Sigmoid colon (tissue), 6 donors: ENCODE measurements at regions not wholly inside any gene's neighbourhood (a gene's known extent, or its start where the extent isn't known, plus 50 kb on each side); places are given as distances from the start of the nearest gene placed in this dataset.

Experiments
- DNase-seq: peaks from one replicate; pipeline ENCODE4 v3.0.0-alpha.2; 2019
- H3K27ac ChIP-seq, 4 donors: fragments of 200-600 bp; sonication (generic); one replicate each; pipeline ENCODE4 v1.5.1; 2016 to 2019; ENCODE audit warnings: mild to moderate bottlenecking in 1 of 4
- H3K27me3 ChIP-seq, 3 donors: fragments of 200-600 bp; sonication (generic); one replicate each; pipeline ENCODE4 v1.5.1; 2019; ENCODE audit warnings: mild to moderate bottlenecking in 1 of 3
- H3K36me3 ChIP-seq, 4 donors: fragments of 200-600 bp; sonication (generic); one replicate each; pipeline ENCODE4 v1.5.1; 2016 to 2019
- H3K4me1 ChIP-seq, 4 donors: fragments of 200-600 bp; sonication (generic); one replicate each; pipeline ENCODE4 v1.5.1; 2017 to 2019
- H3K4me3 ChIP-seq, 4 donors: fragments of 200-600 bp; sonication (generic); one replicate each; pipeline ENCODE4 v1.5.1; 2017 to 2019; ENCODE audit warnings: mild to moderate bottlenecking in 2 of 4, moderate library complexity in 1 of 4
- H3K9me3 ChIP-seq, 4 donors: fragments of 200-600 bp in 3 of 4; sonication (generic) in 3 of 4; one replicate each; pipeline versions ENCODE4 v1.5.1 to v1.6.1; 2013 to 2019
- EP300 ChIP-seq, 4 donors: sonication (generic); formaldehyde crosslinking; IDR thresholded peaks; one replicate each; pipeline ENCODE4 v1.6.1; 2017; ENCODE audit warnings: antibody characterized with exemption in 4 of 4
- POLR2A ChIP-seq, 2 donors: fragments of 450-650 bp; IDR thresholded peaks; one replicate each; pipeline ENCODE4 v1.6.1; 2016; ENCODE audit warnings: antibody characterized with exemption in 2 of 2, mild to moderate bottlenecking in 2 of 2, moderate library complexity in 2 of 2
- POLR2AphosphoS5 ChIP-seq, 4 donors: sonication (generic); formaldehyde crosslinking; IDR thresholded peaks; one replicate each; pipeline ENCODE4 v1.6.1; 2017; ENCODE audit warnings: antibody characterized with exemption in 4 of 4
- WGBS, 2 donors: extraction: QIAGEN DNeasy Blood & Tissue Kit; methylation state at CpG; one replicate each; pipeline ENCODE4 v1.1.7; 2013; 5-methylcytosine and 5-hydroxymethylcytosine counted together
- intact Hi-C: fragments of 100-400 bp; cut with DNase I; formaldehyde crosslinking; loops from one replicate; pipeline ENCODE4 v1.15.1; 2023
- TF ChIP-seq, protein P1 (sequence below), 4 experiments: fragments of 450-650 bp in 3 of 4; fragments of 200-600 bp in 1 of 4; IDR thresholded peaks; one replicate each; pipeline ENCODE4 v1.5.1; 2016 to 2019; ENCODE audit warnings: antibody characterized with exemption in 4 of 4, mild to moderate bottlenecking in 3 of 4, moderate library complexity in 2 of 4
- donor health status: healthy with polysubstance abuse.
- donor health status: healthy.

DNA sequence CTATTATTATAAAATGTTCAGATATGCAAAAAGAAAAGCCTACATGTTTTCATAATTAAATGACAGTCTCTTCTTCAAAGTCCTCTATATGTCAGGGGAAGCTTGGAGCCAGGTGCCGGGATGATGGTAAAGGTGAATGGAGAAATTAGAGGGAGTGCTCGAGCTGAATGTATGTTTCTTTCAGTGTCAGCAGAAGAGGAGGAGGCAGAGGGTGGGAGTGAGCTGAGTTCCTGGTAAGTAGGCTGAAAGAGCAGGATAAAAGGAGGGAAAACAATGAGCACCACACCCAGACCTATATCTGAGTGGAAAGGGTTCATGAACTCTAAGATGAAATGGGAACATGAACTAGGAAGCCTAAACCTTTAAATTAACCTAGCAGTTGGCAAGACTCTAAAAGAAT, 307.6 kb upstream of the NBEA start:
- H3K4me1 ChIP-seq = no peaks in the 10 kb centered on the region
- TF ChIP-seq, protein P1, sequence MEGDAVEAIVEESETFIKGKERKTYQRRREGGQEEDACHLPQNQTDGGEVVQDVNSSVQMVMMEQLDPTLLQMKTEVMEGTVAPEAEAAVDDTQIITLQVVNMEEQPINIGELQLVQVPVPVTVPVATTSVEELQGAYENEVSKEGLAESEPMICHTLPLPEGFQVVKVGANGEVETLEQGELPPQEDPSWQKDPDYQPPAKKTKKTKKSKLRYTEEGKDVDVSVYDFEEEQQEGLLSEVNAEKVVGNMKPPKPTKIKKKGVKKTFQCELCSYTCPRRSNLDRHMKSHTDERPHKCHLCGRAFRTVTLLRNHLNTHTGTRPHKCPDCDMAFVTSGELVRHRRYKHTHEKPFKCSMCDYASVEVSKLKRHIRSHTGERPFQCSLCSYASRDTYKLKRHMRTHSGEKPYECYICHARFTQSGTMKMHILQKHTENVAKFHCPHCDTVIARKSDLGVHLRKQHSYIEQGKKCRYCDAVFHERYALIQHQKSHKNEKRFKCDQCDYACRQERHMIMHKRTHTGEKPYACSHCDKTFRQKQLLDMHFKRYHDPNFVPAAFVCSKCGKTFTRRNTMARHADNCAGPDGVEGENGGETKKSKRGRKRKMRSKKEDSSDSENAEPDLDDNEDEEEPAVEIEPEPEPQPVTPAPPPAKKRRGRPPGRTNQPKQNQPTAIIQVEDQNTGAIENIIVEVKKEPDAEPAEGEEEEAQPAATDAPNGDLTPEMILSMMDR (IDR thresholded peaks at IDR 0.05) = no peak
- no peak for TF ChIP-seq EP300 (IDR thresholded peaks at IDR 0.05)
- no peak for TF ChIP-seq POLR2A (IDR thresholded peaks at IDR 0.05)
- no peak for TF ChIP-seq POLR2AphosphoS5 (IDR thresholded peaks at IDR 0.05)
- H3K27ac ChIP-seq = no peak overlapping the region
- DNase-seq = no peak
- no peak overlapping the region for H3K4me3 ChIP-seq
- WGBS, 2 donors = 60 to 64% methylated on average over 2 of the region's 2 CpGs
- H3K36me3 ChIP-seq = no peaks in the 10 kb centered on the region
- H3K9me3 ChIP-seq = no peaks in the 10 kb centered on the region
- H3K27me3 ChIP-seq = no peaks in the 10 kb centered on the region
- intact Hi-C loops = no loop called here

- H3K27me3 ChIP-seq = no peaks in the 10 kb centered on the region
- H3K9me3 ChIP-seq = no peaks in the 10 kb centered on the region
- no peak for DNase-seq
- H3K27ac ChIP-seq = no peak overlapping the region
- H3K4me1 ChIP-seq = no peaks in the 10 kb centered on the region
- 89 to 90% methylated on average over 1 of the region's 1 CpG for WGBS, 2 donors
- no peak overlapping the region for H3K4me3 ChIP-seq
- TF ChIP-seq EP300 (IDR thresholded peaks at IDR 0.05) (no peak), POLR2AphosphoS5 (IDR thresholded peaks at IDR 0.05) (no peak), POLR2A (IDR thresholded peaks at IDR 0.05) (no peak)
- TF ChIP-seq, protein P1 (IDR thresholded peaks at IDR 0.05) = no peak
- H3K36me3 ChIP-seq = no peaks in the 10 kb centered on the region
- intact Hi-C loops = no loop called here
These were observed 304.9 kb upstream of the NBEA start for GRCh38 chr13:34637138-34637537.

DNA sequence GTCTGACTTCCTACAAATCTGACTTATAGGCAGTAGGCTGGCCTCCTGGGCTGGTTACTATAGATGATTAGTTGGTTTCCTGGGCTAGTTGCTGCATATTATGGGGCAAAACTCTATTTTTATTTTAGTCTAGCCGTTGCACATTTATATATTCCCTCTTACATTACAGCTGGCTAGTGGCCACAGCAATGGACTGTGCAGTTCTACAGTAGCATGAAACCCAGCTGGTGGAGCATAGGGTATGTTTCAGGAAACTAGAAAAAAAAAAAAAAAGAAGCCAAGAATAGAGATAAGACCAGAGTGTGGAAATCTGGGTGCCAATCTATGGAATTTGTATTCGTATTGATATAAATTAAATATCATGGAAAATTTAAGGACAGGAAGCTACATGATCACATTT, 304.4 kb upstream of the NBEA start:
- Histone ChIP-seq H3K27me3 (no peaks in the 10 kb centered on the region), H3K27ac (no peak overlapping the region), H3K4me1 (no peaks in the 10 kb centered on the region), H3K9me3 (no peaks in the 10 kb centered on the region), H3K4me3 (no peak overlapping the region), H3K36me3 (no peaks in the 10 kb centered on the region)
- DNase-seq = no peak
- no peak for TF ChIP-seq POLR2AphosphoS5 (IDR thresholded peaks at IDR 0.05)
- WGBS, 2 donors = 87 to 92% methylated on average over 2 of the region's 2 CpGs
- intact Hi-C loops = no loop called here

DNA sequence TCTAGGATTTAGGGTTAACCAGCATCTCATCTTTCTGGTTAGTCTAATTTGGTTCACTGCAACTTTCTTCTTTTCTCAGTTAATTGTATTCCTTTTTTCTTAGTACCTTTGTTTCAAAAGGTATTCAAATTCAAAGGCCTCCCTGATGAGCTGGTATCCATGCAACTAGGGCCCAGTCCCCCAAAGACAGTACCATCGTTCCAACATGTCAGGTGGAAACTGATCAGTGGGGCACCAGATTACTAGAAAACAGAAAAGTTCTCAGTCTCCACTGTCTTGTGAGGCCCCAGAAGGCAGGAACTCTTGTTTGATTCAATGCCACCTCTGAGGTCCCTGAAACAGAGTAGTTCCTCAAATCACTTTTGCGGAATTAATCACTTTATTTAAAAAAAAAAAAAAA, 303.2 kb upstream of the NBEA start:
- WGBS, 2 donors = 88 to 94% methylated on average over 2 of the region's 2 CpGs
- Histone ChIP-seq H3K4me1 (no peaks in the 10 kb centered on the region), H3K4me3 (no peak overlapping the region), H3K9me3 (no peaks in the 10 kb centered on the region), H3K36me3 (no peaks in the 10 kb centered on the region), H3K27me3 (no peaks in the 10 kb centered on the region), H3K27ac (no peak overlapping the region)
- TF ChIP-seq POLR2AphosphoS5 (IDR thresholded peaks at IDR 0.05) = no peak
- TF ChIP-seq, protein P1 (IDR thresholded peaks at IDR 0.05) = no peak
- no peak for TF ChIP-seq EP300 (IDR thresholded peaks at IDR 0.05)
- TF ChIP-seq POLR2A (IDR thresholded peaks at IDR 0.05) = no peak
- intact Hi-C loops = no loop called here
- no peak for DNase-seq

DNA sequence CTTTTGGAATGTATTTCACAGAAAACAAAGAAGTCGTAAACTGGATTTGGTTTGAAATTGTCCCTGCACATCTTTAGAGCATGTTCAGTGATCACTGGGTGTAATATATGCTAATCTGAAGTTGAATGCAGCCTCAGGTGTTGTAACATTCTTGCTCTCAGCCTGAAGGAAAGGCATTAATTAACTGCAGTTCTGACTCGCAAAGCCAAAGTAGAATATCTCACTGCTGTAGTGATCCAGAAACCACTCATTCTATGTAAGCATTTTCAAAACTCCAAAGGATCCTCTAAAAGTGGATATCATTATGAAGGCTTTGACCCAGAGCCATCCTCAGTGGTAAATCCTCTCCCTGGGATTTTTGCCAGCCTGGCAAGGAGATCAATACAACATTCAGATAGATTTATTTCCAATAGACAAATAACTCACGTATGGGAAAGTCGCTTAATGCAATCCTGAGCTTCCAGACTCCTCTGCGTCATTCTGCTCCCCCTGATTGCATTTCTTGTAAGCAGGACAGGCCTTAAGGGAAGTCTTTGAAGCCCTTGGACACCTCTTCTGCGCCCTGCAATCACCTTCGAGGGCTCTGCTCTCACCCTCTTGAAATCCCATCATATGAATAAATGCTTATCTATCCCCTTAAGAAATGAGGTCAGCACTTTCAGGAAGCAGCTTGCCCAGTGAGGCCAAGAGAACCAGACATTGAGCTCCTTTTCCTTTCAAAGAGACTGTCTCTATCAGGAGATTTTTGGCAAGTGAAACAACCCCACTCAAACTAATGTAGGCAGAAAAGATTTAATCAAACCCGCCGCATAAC, 301.7 kb upstream of the NBEA start:
- no peaks in the 10 kb centered on the region for H3K36me3 ChIP-seq
- H3K9me3 ChIP-seq = no peaks in the 10 kb centered on the region
- no peak for TF ChIP-seq EP300 (IDR thresholded peaks at IDR 0.05)
- no peak for TF ChIP-seq POLR2AphosphoS5 (IDR thresholded peaks at IDR 0.05)
- no peak for TF ChIP-seq POLR2A (IDR thresholded peaks at IDR 0.05)
- TF ChIP-seq, protein P1 (IDR thresholded peaks at IDR 0.05) = no peak
- intact Hi-C loops = no loop called here
- no peak for DNase-seq
- no peaks in the 10 kb centered on the region for H3K27me3 ChIP-seq
- no peaks in the 10 kb centered on the region for H3K4me1 ChIP-seq
- no peak overlapping the region for H3K4me3 ChIP-seq
- 83 to 85% methylated on average over 9 of the region's 9 CpGs for WGBS, 2 donors
- H3K27ac ChIP-seq = no peak overlapping the region
